Stimulated activated effector memory CD8-positive, alpha-beta T cell treated with anti-CD3 and anti-CD28 coated beads, Interleukin-12 subunit alpha, Interleukin-12 subunit beta, amount 100 ng/mL, for 72 hours (primary cell): ENCODE measurements at regions not wholly inside any gene's neighbourhood (a gene's known extent, or its start where the extent isn't known, plus 50 kb on each side); places are given as distances from the start of the nearest gene placed in this dataset.

Source experiments
- ATAC-seq: fragments of 150-1000 bp; cut with Tn5 transposase; 2 replicates; pipeline ENCODE4 v1.10.0; 2021
- DNase-seq, 2 donors: peaks; one replicate each; pipeline ENCODE4 v3.0.0; 2021 to 2022; ENCODE audit warnings: low spot score in 2 of 2
- H3K27ac Mint-ChIP-seq: one replicate; pipeline ENCODE4 v1.8.0; 2022; ENCODE audit warnings: mild to moderate bottlenecking, mixed read lengths
- H3K36me3 Mint-ChIP-seq: one replicate; pipeline ENCODE4 v1.8.0; 2022; ENCODE audit warnings: mild to moderate bottlenecking, mixed read lengths
- H3K4me1 Mint-ChIP-seq: one replicate; pipeline ENCODE4 v1.8.0; 2022; ENCODE audit warnings: mixed read lengths
- H3K4me3 Mint-ChIP-seq: one replicate; pipeline ENCODE4 v1.8.0; 2022; ENCODE audit warnings: mild to moderate bottlenecking, mixed read lengths
- H3K9me3 Mint-ChIP-seq: one replicate; pipeline ENCODE4 v1.8.0; 2022; ENCODE audit warnings: mixed read lengths

GRCh38 chr12:113571713-113572112 is 100.0 kb upstream of the LHX5 start:
- no peaks in the 10 kb centered on the region for H3K9me3 Mint-ChIP-seq
- no peak for ATAC-seq

GRCh38 chr12:113569806-113570205 is 98.1 kb upstream of the LHX5 start:
- no peak overlapping the region for H3K27ac Mint-ChIP-seq

More at GRCh38 chr12:113571713-113572112, 100.0 kb upstream of the LHX5 start:
- Mint-ChIP-seq H3K4me3 (no peak overlapping the region), H3K36me3 (no peaks in the 10 kb centered on the region), H3K27ac (no peak overlapping the region), H3K4me1 (no peaks in the 10 kb centered on the region)
- no peak for DNase-seq

GRCh38 chr12:113568021-113568420 is 96.3 kb upstream of the LHX5 start:
- Mint-ChIP-seq H3K4me3 (no peak overlapping the region), H3K9me3 (peaks cover 2% of the 10 kb centered on the region), H3K27ac (no peak overlapping the region), H3K4me1 (no peaks in the 10 kb centered on the region), H3K36me3 (no peaks in the 10 kb centered on the region)
- ATAC-seq = no peak
- DNase-seq = no peak

More at GRCh38 chr12:113569806-113570205, 98.1 kb upstream of the LHX5 start:
- ATAC-seq = no peak
- Mint-ChIP-seq H3K9me3 (no peaks in the 10 kb centered on the region), H3K36me3 (no peaks in the 10 kb centered on the region), H3K4me1 (no peaks in the 10 kb centered on the region), H3K4me3 (no peak overlapping the region)
- DNase-seq = no peak

GRCh38 chr12:113565368-113565767 is 93.7 kb upstream of the LHX5 start:
- no peak for ATAC-seq
- H3K4me1 Mint-ChIP-seq = no peaks in the 10 kb centered on the region
- H3K4me3 Mint-ChIP-seq = no peak overlapping the region

GRCh38 chr12:113561068-113561780 is 89.6 kb upstream of the LHX5 start:
- no peaks in the 10 kb centered on the region for H3K4me1 Mint-ChIP-seq
- H3K4me3 Mint-ChIP-seq = no peak overlapping the region
- H3K36me3 Mint-ChIP-seq = no peaks in the 10 kb centered on the region
- H3K9me3 Mint-ChIP-seq = peaks cover 2% of the 10 kb centered on the region
- H3K27ac Mint-ChIP-seq = no peak overlapping the region
- DNase-seq (no peak), ATAC-seq (no peak)

More at GRCh38 chr12:113565368-113565767, 93.7 kb upstream of the LHX5 start:
- no peak for DNase-seq
- peaks cover 2% of the 10 kb centered on the region for H3K9me3 Mint-ChIP-seq
- H3K36me3 Mint-ChIP-seq = no peaks in the 10 kb centered on the region
- H3K27ac Mint-ChIP-seq = no peak overlapping the region

- peaks cover 2% of the 10 kb centered on the region for H3K9me3 Mint-ChIP-seq
- H3K4me1 Mint-ChIP-seq = no peaks in the 10 kb centered on the region
- DNase-seq = no peak
- H3K4me3 Mint-ChIP-seq = no peak overlapping the region
- no peaks in the 10 kb centered on the region for H3K36me3 Mint-ChIP-seq
- no peak for ATAC-seq
- H3K27ac Mint-ChIP-seq = no peak overlapping the region
These were observed 87.8 kb upstream of the LHX5 start for GRCh38 chr12:113559466-113559865.

GRCh38 chr12:113555226-113555625 is 83.6 kb upstream of the LHX5 start:
- no peak overlapping the region for H3K27ac Mint-ChIP-seq
- DNase-seq (no peak), ATAC-seq (no peak)
- H3K36me3 Mint-ChIP-seq = no peaks in the 10 kb centered on the region
- peaks cover 7% of the 10 kb centered on the region for H3K9me3 Mint-ChIP-seq
- H3K4me1 Mint-ChIP-seq = no peaks in the 10 kb centered on the region
- no peak overlapping the region for H3K4me3 Mint-ChIP-seq

- Mint-ChIP-seq H3K4me3 (no peak overlapping the region), H3K4me1 (no peaks in the 10 kb centered on the region), H3K36me3 (no peaks in the 10 kb centered on the region), H3K27ac (no peak overlapping the region), H3K9me3 (peaks cover 7% of the 10 kb centered on the region)
- DNase-seq (no peak), ATAC-seq (no peak)
These were observed 81.1 kb upstream of the LHX5 start for GRCh38 chr12:113552760-113553159.

GRCh38 chr12:113551563-113551962 is 79.9 kb upstream of the LHX5 start:
- H3K4me3 Mint-ChIP-seq = no peak overlapping the region
- H3K27ac Mint-ChIP-seq = no peak overlapping the region
- ATAC-seq (no peak), DNase-seq (no peak)
- no peaks in the 10 kb centered on the region for H3K36me3 Mint-ChIP-seq
- no peaks in the 10 kb centered on the region for H3K4me1 Mint-ChIP-seq
- H3K9me3 Mint-ChIP-seq = peaks cover 7% of the 10 kb centered on the region

- ATAC-seq = no peak
- no peak overlapping the region for H3K4me3 Mint-ChIP-seq
These were observed 76.8 kb upstream of the LHX5 start for GRCh38 chr12:113548467-113548866.

GRCh38 chr12:113546916-113547863 is 75.5 kb upstream of the LHX5 start:
- Mint-ChIP-seq H3K36me3 (no peaks in the 10 kb centered on the region), H3K4me3 (no peak overlapping the region), H3K9me3 (peaks cover 7% of the 10 kb centered on the region), H3K4me1 (no peaks in the 10 kb centered on the region), H3K27ac (no peak overlapping the region)
- ATAC-seq (no peak), DNase-seq (no peak)

More at GRCh38 chr12:113548467-113548866, 76.8 kb upstream of the LHX5 start:
- Mint-ChIP-seq H3K27ac (no peak overlapping the region), H3K4me1 (no peaks in the 10 kb centered on the region), H3K9me3 (peaks cover 7% of the 10 kb centered on the region), H3K36me3 (no peaks in the 10 kb centered on the region)
- no peak for DNase-seq

- DNase-seq = no peak
- Mint-ChIP-seq H3K36me3 (no peaks in the 10 kb centered on the region), H3K27ac (no peak overlapping the region), H3K4me3 (no peak overlapping the region), H3K4me1 (no peaks in the 10 kb centered on the region), H3K9me3 (peaks cover 16% of the 10 kb centered on the region)
- ATAC-seq = no peak
These were observed 66.0 kb upstream of the LHX5 start for GRCh38 chr12:113537751-113538087.

GRCh38 chr12:113537046-113537750 is 65.5 kb upstream of the LHX5 start:
- no peak overlapping the region for H3K27ac Mint-ChIP-seq
- H3K9me3 Mint-ChIP-seq = peaks cover 16% of the 10 kb centered on the region
- no peaks in the 10 kb centered on the region for H3K4me1 Mint-ChIP-seq
- H3K4me3 Mint-ChIP-seq = no peak overlapping the region
- no peaks in the 10 kb centered on the region for H3K36me3 Mint-ChIP-seq
- ATAC-seq = no peak
- DNase-seq = no peak

- Mint-ChIP-seq H3K36me3 (no peaks in the 10 kb centered on the region), H3K4me1 (no peaks in the 10 kb centered on the region), H3K9me3 (peaks cover 16% of the 10 kb centered on the region), H3K27ac (no peak overlapping the region), H3K4me3 (no peak overlapping the region)
- DNase-seq = no peak
- ATAC-seq = no peak
These were observed 63.4 kb upstream of the LHX5 start for GRCh38 chr12:113535100-113535499.

GRCh38 chr12:113534555-113534954 is 62.9 kb upstream of the LHX5 start:
- DNase-seq = no peak
- Mint-ChIP-seq H3K4me1 (no peaks in the 10 kb centered on the region), H3K9me3 (peaks cover 16% of the 10 kb centered on the region), H3K36me3 (no peaks in the 10 kb centered on the region), H3K4me3 (no peak overlapping the region), H3K27ac (no peak overlapping the region)
- ATAC-seq = no peak
